KG1 (cell line): ENCODE measurements at regions not wholly inside any gene's neighbourhood (a gene's known extent, or its start where the extent isn't known, plus 50 kb on each side); places are given as distances from the start of the nearest gene placed in this dataset.

ENCODE experiments used
- DNase-seq: peaks from one replicate; lab custom pipeline; 2025; lab: John Stamatoyannopoulos, UW

DNA sequence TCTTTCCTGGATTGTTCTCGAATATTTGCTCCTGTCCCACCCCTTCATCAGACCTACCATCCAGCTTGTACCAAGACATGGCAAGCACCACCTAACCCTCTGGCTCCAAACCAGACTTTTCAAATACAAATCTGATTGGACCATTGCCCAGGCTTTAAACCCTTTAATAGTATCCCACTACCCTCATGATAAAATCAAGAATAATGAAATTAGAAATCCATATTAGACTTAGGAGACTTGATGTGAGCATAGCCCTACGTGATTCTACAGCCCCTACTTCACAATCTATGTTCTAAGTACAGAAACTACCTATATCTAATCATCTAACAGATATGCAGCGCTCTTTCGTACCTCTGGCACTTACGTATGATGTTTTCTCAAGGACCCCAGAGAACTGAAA, 375.2 kb upstream of the CPEB2 start:
- DNase-seq = no peak

DNA sequence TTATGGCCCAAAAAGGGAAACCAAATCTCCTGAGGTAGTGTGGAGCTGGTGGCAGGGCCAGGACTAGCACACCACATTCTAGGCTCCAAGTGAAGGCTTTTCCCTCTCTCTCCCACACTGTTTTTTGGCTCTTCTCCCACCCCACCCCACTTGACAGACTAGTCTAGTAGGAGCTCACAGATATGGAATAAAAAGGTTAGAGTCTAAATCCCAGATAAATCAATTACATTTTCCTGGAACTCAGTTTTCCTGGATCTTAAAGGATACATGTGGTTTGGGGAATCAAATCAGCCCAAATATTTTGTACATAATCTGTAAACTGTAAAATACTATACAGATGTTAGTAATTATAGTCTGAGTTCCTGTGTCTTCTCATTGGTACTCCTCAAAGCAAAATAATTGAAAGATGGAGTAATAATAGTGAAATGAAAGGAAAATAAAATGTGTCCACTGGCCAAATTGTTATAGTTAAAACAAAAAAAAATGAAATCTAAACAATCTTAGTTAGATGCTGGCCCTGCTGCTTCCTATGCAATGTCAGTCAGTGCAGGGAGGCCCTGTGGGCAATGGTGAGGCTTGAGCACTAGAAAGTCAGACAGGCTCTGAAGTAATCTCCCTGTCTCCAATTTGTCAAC, 370.4 kb upstream of the CPEB2 start:
- no peak for DNase-seq

DNA sequence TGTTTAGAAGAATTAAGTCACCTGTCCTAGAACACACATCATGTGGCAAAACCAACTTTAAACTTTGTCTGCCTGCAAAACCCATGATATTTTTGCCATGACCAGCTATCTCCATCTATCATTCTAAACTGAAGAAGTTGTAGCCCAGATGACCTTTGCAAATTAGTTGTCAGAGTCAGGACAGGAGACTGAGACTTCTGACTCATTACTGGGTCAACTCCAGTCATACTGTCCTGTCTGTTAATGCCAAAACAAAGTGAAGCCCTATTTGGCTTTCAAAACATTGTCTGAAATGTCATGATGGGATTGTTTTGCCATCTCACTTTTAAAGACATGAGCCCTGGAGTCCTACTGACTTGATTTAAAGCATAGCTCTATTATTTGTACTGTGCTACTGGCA, 365.7 kb upstream of the CPEB2 start:
- no peak for DNase-seq

DNA sequence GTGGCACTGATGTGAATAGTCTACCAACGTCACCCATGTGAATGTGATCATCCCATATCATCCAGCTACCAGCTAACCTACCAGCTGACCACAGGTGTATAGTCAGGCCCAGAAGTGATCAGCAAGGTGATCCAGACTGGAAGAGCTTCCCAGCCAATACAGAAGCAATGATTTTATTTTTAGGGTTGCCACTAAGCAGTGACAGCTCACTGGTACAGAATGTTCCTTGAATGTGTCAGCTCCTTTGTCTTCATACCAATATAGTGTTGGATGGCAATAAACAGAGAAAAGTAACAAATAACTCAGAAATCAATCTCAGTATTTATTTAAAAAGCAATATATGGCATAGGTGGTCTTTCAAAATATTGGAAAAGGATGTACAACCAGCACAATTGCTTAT, 361.8 kb upstream of the CPEB2 start:
- DNase-seq = no peak

GRCh38 chr4:14641871-14642270, 360.4 kb upstream of the CPEB2 start:
- no peak for DNase-seq

GRCh38 chr4:14644580-14645282, 357.6 kb upstream of the CPEB2 start:
- no peak for DNase-seq

- no peak for DNase-seq
Observed at GRCh38 chr4:14646831-14647230, 355.4 kb upstream of the CPEB2 start.

DNA sequence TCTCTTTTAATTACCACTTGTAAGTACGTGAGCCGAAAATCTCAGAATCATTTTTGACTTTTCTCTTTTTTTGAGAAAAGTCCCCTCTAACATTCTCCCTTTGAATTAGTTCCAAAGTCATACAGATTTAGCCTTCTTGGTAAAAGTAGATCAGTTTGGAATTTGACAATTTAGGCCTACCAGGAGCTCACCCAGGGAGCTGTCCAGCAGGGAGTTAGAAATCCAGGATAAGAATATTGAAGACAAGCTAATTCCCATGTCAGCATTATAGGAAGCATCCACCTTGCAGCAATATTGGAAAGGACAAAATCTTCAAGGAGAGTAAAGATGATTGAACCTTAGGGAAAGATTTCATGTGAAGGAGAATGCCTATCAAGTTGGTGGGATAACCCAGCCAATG, 352.2 kb upstream of the CPEB2 start:
- no peak for DNase-seq

- DNase-seq = no peak
Observed at GRCh38 chr4:14652522-14652921, 349.8 kb upstream of the CPEB2 start.

DNA sequence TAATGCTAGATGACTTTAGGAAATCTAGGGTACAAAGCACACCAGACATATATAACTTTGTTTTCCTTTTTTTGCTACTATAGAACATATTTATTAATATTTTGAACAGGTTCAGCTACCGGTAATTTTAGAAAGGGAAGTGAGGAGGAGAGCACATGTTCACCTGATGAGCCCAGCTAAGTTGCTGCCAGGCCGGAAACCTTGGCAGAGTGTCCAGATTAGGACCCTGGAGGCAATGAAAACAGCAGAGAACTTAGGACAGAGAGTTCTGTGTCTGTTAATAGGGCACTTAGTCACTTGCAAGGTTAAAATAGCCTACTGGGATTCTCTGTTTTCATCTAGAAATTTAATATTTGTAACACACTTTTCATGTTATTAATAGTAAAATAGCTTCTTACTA, 348.9 kb upstream of the CPEB2 start:
- no peak for DNase-seq

DNA sequence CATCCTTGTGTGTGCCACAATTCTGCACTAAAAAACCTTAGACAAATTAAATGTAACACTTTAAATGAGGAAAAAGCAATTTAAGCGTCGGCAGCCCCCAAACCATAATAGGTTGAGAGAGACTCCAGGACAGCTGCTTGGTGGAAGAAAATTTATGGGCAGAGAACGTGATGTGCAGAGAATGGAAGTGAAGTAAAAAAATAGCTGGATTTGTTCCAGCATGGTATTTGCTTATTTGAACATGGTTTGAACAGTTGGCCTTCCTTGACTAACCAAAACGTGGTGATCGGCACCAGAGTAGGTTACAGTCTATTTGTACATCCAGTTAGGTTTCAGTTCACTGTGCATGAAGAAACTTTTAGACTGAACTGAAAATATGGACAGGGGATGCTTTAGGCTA, 343.0 kb upstream of the CPEB2 start:
- no peak for DNase-seq

DNA sequence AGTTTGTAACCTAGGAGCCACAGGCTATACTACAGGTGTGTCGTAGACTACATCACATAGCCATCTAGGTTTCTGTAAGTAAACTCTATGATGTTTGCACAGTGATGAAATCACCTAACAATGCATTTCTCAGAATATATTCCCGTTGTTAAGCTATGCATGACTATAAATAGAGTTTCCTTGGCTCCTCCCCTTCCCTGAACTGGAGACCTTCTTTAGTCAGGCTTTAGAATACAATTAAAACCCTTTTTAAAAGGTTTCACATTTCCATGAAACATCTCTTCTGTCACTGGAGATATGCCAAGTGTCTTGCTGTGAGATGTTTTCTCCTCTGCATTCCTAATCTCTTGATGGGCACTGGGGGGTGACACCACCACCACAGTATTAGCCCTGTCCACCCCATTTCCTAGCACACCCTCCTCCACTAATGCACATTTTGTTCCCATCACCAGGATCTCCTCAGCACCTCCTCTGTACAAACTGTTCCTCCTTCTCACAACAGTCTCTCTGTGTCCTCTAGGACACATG, 334.6 kb upstream of the CPEB2 start:
- no peak for DNase-seq

GRCh38 chr4:14668296-14668695, 334.0 kb upstream of the CPEB2 start:
- no peak for DNase-seq

- DNase-seq = no peak
Observed at GRCh38 chr4:14669371-14669770, 332.9 kb upstream of the CPEB2 start.

GRCh38 chr4:14671146-14671545, 331.1 kb upstream of the CPEB2 start:
- no peak for DNase-seq

DNA sequence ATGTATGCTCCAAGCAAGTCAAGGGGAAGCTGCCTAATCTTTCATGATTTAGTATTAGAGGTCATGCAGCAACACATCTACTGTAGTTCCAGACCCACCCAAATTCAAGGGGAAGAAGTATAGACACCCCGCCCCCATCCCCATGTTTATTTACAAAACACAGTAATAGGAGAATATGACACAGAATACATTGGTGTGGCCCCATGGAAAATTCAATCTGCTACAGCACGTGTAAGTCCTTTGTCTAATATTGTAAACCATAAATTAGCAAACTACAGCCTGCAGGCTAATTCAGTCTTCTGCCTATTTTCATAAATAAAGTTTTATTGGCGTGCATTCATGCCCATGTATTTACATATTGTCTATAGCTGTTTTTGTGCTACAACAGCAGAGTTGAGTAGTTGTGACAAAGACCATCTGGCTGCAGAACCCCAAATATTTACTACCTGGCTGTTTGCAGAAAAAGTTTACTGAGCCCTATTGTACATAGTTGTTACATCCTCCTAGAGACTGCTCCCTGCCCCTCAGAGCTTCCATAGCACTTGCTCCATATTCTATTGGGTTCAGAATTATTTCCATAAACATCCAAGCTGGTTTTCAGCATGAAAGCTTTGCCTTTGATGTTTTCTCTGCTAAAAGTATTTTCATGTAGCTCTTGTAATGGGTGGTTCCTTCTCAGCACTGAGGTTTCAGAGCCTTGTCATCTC, 326.8 kb upstream of the CPEB2 start:
- DNase-seq = no peak

GRCh38 chr4:14679906-14680305, 322.4 kb upstream of the CPEB2 start:
- DNase-seq = no peak

GRCh38 chr4:14681330-14681729, 321.0 kb upstream of the CPEB2 start:
- no peak for DNase-seq

DNA sequence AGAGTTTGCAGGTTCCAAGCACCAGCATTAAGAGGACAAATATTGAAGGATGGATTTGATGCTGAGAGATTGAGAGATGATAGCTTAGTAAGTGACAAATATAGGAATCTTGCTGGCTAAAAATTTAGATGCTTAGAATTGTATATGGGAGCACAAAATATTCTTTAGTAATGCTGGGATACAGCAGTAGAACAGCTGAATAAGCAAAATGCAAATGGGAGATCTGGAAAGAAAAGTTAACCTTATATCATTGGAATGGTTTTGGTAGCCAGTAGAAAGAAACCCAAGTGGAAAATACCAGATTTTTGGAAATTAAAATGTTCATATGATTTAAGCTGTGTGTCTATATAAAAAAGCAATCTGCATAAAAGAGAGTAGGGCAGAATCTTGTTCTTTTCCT, 308.6 kb upstream of the CPEB2 start:
- no peak for DNase-seq

DNA sequence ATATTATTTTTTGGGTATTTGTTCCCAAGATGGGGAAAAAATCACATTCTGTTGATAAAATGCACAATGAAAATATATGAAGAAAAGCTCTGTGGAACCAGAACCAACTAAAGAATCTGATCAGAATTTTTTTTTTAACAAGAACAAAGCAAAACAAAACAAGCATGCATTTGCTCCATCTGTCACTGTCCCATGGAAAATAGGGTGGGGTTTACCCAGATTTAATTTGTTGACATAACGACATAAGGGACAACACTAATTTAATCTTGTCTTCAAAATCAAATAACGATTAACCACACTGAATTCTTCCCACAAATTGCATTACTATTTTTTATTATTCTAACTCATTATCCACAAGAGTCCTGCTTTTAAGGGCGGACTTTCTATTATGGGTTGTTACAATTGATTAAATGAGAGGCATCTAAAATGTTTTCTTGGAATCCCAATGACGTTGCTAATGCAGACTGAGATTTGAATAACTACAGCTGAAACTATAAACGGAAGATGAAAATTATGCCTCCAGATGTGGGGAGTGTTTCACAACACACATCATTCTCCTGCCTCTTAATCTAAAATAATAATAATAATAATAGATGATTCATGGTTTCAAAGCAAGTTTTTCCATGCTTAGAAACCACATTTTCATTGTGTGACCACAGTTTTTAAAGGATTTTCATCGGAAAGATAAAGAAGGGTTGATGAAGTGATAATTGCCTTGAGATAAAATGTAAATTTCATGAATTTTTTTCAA, 307.0 kb upstream of the CPEB2 start:
- DNase-seq = no peak

GRCh38 chr4:14700083-14700482, 302.2 kb upstream of the CPEB2 start:
- no peak for DNase-seq

- no peak for DNase-seq
Observed at GRCh38 chr4:14700544-14700943, 301.7 kb upstream of the CPEB2 start.
